Upper lobe of right lung (tissue), 1 donor: ENCODE measurements at regions not wholly inside any gene's neighbourhood (a gene's known extent, or its start where the extent isn't known, plus 50 kb on each side); places are given as distances from the start of the nearest gene placed in this dataset.

ENCODE experiments used
- ATAC-seq: fragments of 200-7000 bp; cut with Tn5 transposase; one replicate; pipeline ENCODE4 v1.9.1; 2020; ENCODE audit warnings: mild to moderate bottlenecking, moderate library complexity
- DNase-seq: peaks from one replicate; pipeline ENCODE4 v3.0.0-alpha.2; 2020
- H3K27ac ChIP-seq: fragments of 200-600 bp; one replicate; pipeline ENCODE4 v1.8.0; 2022
- H3K27me3 ChIP-seq: fragments of 200-600 bp; one replicate; pipeline ENCODE4 v1.8.0; 2022; ENCODE audit warnings: mild to moderate bottlenecking
- H3K36me3 ChIP-seq: fragments of 200-600 bp; one replicate; pipeline ENCODE4 v1.8.0; 2022
- H3K4me1 ChIP-seq: fragments of 200-600 bp; one replicate; pipeline ENCODE4 v1.8.0; 2022
- H3K4me3 ChIP-seq: fragments of 200-600 bp; one replicate; pipeline ENCODE4 v1.8.0; 2022; ENCODE audit warnings: mild to moderate bottlenecking
- H3K9me3 ChIP-seq: fragments of 200-600 bp; one replicate; pipeline ENCODE4 v1.8.0; 2022
- intact Hi-C: fragments of 100-400 bp; cut with DNase I; formaldehyde crosslinking; loops from one replicate; pipeline ENCODE4 v1.11.0; 2022
- TF ChIP-seq, protein P1 (sequence below): fragments of 200-600 bp; IDR thresholded peaks from one replicate; pipeline ENCODE4 v1.8.0; 2022; ENCODE audit warnings: antibody characterized with exemption
- donor health status: DM: no; HTN: yes; CAD: no; lungs with severe emphysema.

DNA sequence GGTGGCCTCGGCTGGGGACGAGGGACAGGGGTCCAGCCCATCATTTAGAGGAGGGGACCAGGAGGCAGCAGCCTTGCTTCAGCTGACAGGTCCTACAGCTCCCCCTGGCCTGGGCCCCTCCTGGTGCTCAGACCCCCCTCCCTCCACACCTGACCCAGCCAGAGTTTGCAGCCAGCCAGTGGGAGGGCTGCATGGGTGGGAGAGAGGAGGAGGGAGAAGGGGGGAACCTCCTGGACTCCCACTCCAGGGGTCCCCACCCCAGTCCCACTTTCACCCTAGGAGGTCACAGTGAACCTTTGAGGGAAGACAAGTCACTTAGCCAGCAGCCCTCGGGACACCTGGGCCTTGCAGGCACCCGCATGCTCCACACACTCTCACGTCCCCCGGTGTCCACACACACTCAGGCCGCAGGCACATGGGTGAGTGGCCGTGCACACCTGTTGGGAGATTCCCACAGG is 108.9 kb upstream of the ZBTB40 start:
- peaks cover 46% of the 10 kb centered on the region for H3K27me3 ChIP-seq
- no peak for ATAC-seq
- intact Hi-C loops, result no loop called here

DNA sequence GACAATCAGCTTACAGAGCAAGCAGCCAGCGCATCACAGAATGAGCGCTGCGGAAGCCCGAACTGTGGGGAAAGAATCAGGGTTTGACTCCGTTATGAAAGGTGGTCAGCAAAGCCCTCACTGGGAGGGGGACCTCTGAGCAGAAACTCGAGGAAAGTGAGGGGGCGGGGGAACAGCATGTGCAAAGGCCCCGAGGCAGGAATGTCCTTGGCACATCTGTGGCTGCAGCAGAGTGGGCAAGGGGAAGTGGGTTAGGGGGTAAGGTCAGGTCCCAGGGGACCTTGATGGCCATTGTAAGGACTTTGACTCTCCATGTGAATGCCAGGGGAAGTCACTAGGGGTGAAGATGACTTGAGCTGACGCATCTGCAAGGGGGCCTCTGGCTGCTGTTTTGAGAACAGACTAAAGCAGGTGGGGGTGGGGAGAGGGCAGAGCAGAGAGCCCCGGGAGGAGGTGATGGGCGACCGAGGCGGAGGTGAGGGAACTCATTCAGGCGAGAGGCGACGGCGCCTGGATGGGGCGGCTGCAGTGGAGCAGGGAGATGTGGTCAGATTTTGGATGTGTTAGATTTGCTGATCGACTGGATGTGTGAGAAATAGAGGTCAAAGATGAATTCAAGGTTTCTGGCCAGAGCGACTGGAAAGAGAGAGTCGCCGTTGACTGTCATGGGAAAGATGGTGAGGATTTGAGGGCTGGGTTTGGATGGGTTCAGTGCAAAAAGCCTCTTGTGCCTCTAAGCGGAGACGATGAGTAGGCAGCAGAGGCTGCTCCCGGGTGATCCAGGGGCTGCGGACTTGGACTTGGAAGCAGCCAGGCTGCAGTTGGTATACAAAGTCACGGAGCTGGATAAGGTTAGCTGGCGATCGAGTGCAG is 108.0 kb upstream of the ZBTB40 start:
- intact Hi-C loops, result no loop called here
- Histone ChIP-seq H3K27ac (no peak overlapping the region), H3K4me1 (no peaks in the 10 kb centered on the region), H3K27me3 (peaks cover 53% of the 10 kb centered on the region), H3K36me3 (no peaks in the 10 kb centered on the region), H3K4me3 (no peak overlapping the region), H3K9me3 (no peaks in the 10 kb centered on the region)
- DNase-seq (no peak), ATAC-seq (no peak)
- TF ChIP-seq, protein P1, sequence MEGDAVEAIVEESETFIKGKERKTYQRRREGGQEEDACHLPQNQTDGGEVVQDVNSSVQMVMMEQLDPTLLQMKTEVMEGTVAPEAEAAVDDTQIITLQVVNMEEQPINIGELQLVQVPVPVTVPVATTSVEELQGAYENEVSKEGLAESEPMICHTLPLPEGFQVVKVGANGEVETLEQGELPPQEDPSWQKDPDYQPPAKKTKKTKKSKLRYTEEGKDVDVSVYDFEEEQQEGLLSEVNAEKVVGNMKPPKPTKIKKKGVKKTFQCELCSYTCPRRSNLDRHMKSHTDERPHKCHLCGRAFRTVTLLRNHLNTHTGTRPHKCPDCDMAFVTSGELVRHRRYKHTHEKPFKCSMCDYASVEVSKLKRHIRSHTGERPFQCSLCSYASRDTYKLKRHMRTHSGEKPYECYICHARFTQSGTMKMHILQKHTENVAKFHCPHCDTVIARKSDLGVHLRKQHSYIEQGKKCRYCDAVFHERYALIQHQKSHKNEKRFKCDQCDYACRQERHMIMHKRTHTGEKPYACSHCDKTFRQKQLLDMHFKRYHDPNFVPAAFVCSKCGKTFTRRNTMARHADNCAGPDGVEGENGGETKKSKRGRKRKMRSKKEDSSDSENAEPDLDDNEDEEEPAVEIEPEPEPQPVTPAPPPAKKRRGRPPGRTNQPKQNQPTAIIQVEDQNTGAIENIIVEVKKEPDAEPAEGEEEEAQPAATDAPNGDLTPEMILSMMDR, result no peak

More for the DNA sequence above, 108.9 kb upstream of the ZBTB40 start:
- Histone ChIP-seq H3K4me1 (no peaks in the 10 kb centered on the region), H3K36me3 (no peaks in the 10 kb centered on the region), H3K27ac (no peak overlapping the region), H3K9me3 (no peaks in the 10 kb centered on the region), H3K4me3 (no peak overlapping the region)
- TF ChIP-seq, protein P1, result no peak
- DNase-seq, result no peak

DNA sequence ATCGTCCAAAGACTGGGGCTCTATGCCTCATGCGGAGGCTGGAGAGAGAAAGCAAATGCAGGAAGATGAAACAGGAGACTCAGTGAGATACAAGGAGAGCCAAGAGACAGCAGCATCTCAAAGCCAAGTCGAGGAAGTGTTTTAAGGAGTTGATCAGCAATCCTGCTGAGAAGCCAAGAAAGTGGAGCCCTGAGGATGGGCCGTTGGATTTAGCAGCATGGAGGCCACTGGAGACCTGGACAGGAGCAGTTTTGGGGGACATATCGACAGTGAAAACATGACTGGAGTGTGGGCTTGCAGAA is 107.4 kb upstream of the ZBTB40 start:
- TF ChIP-seq, protein P1, result no peak
- intact Hi-C loops, result no loop called here
- no peaks in the 10 kb centered on the region for H3K9me3 ChIP-seq
- no peak overlapping the region for H3K4me3 ChIP-seq
- DNase-seq (no peak), ATAC-seq (no peak)
- no peaks in the 10 kb centered on the region for H3K36me3 ChIP-seq
- H3K27me3 ChIP-seq, result peaks cover 59% of the 10 kb centered on the region
- no peaks in the 10 kb centered on the region for H3K4me1 ChIP-seq
- no peak overlapping the region for H3K27ac ChIP-seq

DNA sequence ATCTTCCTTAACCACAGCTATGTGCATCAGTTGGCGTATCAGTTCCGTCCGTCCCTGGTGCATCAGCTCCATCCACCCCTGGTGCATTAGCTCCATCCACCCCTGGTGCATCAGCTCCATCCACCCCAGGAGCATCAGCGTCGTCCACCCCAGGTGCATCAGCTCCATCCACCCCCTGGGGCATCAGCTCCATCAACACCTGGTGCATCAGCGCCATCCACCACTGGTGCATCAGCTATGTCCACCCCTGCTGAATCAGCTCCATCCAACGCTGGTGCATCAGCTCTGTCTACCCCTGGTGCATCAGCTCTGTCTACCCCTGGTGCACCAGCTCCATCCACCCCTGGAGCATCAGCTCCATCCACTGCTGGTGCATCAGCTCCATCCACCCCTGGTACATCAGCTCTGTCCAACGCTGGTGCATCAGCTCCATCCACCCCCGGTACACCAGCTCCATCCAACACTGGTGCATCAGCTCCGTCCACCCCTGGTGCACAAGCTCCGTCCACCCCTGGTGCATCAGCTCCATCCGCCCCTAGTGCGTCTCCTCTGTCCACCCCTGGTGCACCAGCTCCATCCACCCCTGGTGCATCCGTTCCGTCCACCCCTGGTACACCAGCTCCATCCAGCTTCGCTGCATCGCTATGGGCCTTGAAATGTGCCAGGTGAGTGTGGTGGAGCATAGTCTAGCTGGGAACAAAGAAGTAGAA is 106.6 kb upstream of the ZBTB40 start:
- H3K4me3 ChIP-seq, result no peak overlapping the region
- H3K27ac ChIP-seq, result no peak overlapping the region
- DNase-seq, result no peak
- H3K36me3 ChIP-seq, result no peaks in the 10 kb centered on the region
- no peaks in the 10 kb centered on the region for H3K4me1 ChIP-seq
- no peak for ATAC-seq
- no peaks in the 10 kb centered on the region for H3K9me3 ChIP-seq
- intact Hi-C loops, result no loop called here
- peaks cover 66% of the 10 kb centered on the region for H3K27me3 ChIP-seq
- TF ChIP-seq, protein P1, result no peak

DNA sequence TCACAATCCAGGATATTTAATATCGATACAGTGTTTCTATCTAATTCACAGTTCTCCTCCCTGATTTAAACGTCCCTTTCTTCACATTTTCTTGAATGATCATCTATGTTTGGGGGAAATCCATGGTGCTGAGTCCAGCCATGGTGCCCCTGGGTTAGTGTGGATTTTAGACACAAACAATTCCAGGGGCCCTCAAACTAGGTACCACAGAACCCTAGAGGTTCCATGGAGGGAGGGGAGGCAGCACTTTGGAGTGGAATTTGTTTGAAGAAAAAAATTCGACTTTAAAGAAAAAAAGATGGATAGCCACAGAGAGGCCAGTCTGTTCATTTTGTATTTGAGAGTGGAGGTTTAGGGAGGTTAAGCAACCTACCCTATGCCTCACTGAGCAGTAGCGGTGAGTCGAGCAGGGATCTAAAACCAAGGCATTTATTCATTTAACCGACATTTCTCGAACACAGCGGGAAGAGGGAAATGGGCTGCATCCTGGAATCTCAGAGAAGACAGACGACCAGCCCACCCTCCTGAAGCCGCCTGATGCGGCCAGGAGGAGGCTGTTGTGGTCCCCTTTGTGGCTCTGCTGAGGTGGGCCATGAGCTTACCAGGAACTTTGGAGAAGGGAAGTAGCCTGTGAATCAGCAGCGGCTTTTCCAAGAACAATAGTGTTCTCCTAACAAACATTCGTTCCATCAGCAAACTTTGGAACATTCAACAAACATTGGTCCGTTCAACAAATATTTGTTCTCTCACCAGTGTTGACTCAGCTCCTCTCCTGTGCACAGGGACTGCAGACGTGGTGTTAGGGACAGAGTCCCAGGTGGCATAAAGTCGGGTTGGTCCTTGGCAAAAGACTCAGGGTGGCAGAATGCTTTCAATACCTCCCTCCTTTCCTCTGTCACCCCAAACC is 103.5 kb upstream of the ZBTB40 start:
- intact Hi-C loops, result no loop called here
- DNase-seq (no peak), ATAC-seq (peak; percentile 50)
- peaks cover 69% of the 10 kb centered on the region for H3K27me3 ChIP-seq
- H3K27ac ChIP-seq, result no peak overlapping the region
- no peaks in the 10 kb centered on the region for H3K4me1 ChIP-seq
- H3K36me3 ChIP-seq, result no peaks in the 10 kb centered on the region
- H3K4me3 ChIP-seq, result no peak overlapping the region
- H3K9me3 ChIP-seq, result no peaks in the 10 kb centered on the region
- TF ChIP-seq, protein P1, result no peak
